HEK293 (cell line): ENCODE measurements at regions not wholly inside any gene's neighbourhood (a gene's known extent, or its start where the extent isn't known, plus 50 kb on each side); places are given as distances from the start of the nearest gene placed in this dataset.

ENCODE experiments used
- CTCF ChIA-PET: fragments of 350-600 bp; formaldehyde crosslinking; extraction: SDS; loops from one replicate; lab custom pipeline; 2021; ENCODE audit warnings: antibody characterized with exemption; lab: Yijun Ruan, JAX
- POLR2A ChIA-PET: fragments of 300-600 bp; formaldehyde crosslinking; extraction: SDS; loops from one replicate; lab custom pipeline; 2020; ENCODE audit warnings: antibody characterized with exemption, inconsistent platforms; lab: Yijun Ruan, JAX
- H3K27ac ChIP-seq: fragments of 200-500 bp; sonication (Bioruptor generic); 2 replicates; pipeline ENCODE4 v1.5.1; 2014; ENCODE audit warnings: low read depth, low read length, control low read depth, inconsistent platforms; ENCODE audit errors: extremely low read depth
- H3K36me3 ChIP-seq, 2 experiments: fragments of 200-500 bp in 1 of 2; sonication (Bioruptor generic) in 1 of 2; 1 replicate in 1 of 2; 2 replicates in 1 of 2; pipeline ENCODE4 v1.5.1; 2014 to 2017; ENCODE audit warnings: inconsistent platforms in 2 of 2, low read length in 2 of 2; ENCODE audit not compliant: control insufficient read depth in 2 of 2, insufficient read depth in 1 of 2
- H3K4me1 ChIP-seq: fragments of 200-500 bp; sonication (Bioruptor generic); 2 replicates; pipeline ENCODE4 v1.5.1; 2014; ENCODE audit warnings: mild to moderate bottlenecking, low read length, inconsistent platforms; ENCODE audit not compliant: control insufficient read depth, insufficient read depth
- H3K4me3 ChIP-seq: 2 replicates; pipeline ENCODE4 v1.5.1; 2011; ENCODE audit warnings: low read depth, mild to moderate bottlenecking, control low read depth, low read length, moderate library complexity
- H3K9me3 ChIP-seq: fragments of 200-500 bp; sonication (Bioruptor generic); 2 replicates; pipeline ENCODE4 v1.5.1; 2014; ENCODE audit warnings: low read depth, low read length, inconsistent platforms; ENCODE audit not compliant: control insufficient read depth, insufficient read depth
- GLI2 ChIP-seq: fragments of 450-650 bp; formaldehyde crosslinking; IDR thresholded peaks from 2 replicates; pipeline ENCODE4; 2017; ENCODE audit warnings: missing biosample characterization, missing genetic modification characterization, low read depth, borderline replicate concordance
- MEIS1 ChIP-seq: sonication (generic); formaldehyde crosslinking; IDR thresholded peaks from 2 replicates; pipeline ENCODE4 v1.8.1; 2022; ENCODE audit warnings: missing genetic modification reagents, mild to moderate bottlenecking, borderline replicate concordance
- PRDM10 ChIP-seq: fragments of 450-650 bp; formaldehyde crosslinking; IDR thresholded peaks from 2 replicates; pipeline ENCODE4 v1.5.1; 2016; ENCODE audit warnings: missing biosample characterization, missing genetic modification characterization
- SCRT2 ChIP-seq: fragments of 450-650 bp; formaldehyde crosslinking; IDR thresholded peaks from 2 replicates; pipeline ENCODE4 v1.5.1; 2016; ENCODE audit warnings: missing biosample characterization, missing genetic modification characterization
- SETDB1 ChIP-seq: IDR thresholded peaks from one replicate; pipeline ENCODE4 v1.6.1; 2017; ENCODE audit warnings: mild to moderate bottlenecking, low read length, moderate library complexity, mixed read lengths; ENCODE audit not compliant: insufficient read length
- SP3 ChIP-seq: fragments of 450-650 bp; formaldehyde crosslinking; IDR thresholded peaks from 2 replicates; pipeline ENCODE4 v1.5.1; 2016; ENCODE audit warnings: missing biosample characterization, missing genetic modification characterization
- TRIM28 ChIP-seq: IDR thresholded peaks from 2 replicates; pipeline ENCODE4 v1.6.1; 2011; ENCODE audit warnings: low read length, control low read depth, borderline replicate concordance
- ZBTB1 ChIP-seq: fragments of 450-650 bp; formaldehyde crosslinking; IDR thresholded peaks from 2 replicates; pipeline ENCODE4 v1.5.1; 2016; ENCODE audit warnings: missing biosample characterization, missing genetic modification characterization
- ZBTB17 ChIP-seq: fragments of 450-650 bp; formaldehyde crosslinking; IDR thresholded peaks from 2 replicates; pipeline ENCODE4 v1.5.1; 2016; ENCODE audit warnings: missing biosample characterization, missing genetic modification characterization
- ZBTB26 ChIP-seq: fragments of 450-650 bp; formaldehyde crosslinking; optimal IDR thresholded peaks from 2 replicates; pipeline ENCODE3; 2016; ENCODE audit warnings: missing biosample characterization, mild to moderate bottlenecking, missing genetic modification characterization
- ZFHX2 ChIP-seq: fragments of 450-650 bp; formaldehyde crosslinking; conservative IDR thresholded peaks from 2 replicates; pipeline ENCODE4 v1.5.1; 2016; ENCODE audit warnings: missing biosample characterization, missing genetic modification characterization
- ZNF138 ChIP-seq: fragments of 450-650 bp; formaldehyde crosslinking; IDR thresholded peaks from 2 replicates; pipeline ENCODE4 v1.5.1; 2016; ENCODE audit warnings: missing biosample characterization, missing genetic modification characterization, borderline replicate concordance
- ZNF140 ChIP-seq: fragments of 450-650 bp; formaldehyde crosslinking; IDR thresholded peaks from 2 replicates; pipeline ENCODE4 v1.5.1; 2016; ENCODE audit warnings: missing biosample characterization, missing genetic modification characterization
- ZNF202 ChIP-seq: fragments of 450-650 bp; formaldehyde crosslinking; IDR thresholded peaks from 2 replicates; pipeline ENCODE4 v1.5.1; 2016; ENCODE audit warnings: missing biosample characterization, missing genetic modification characterization, borderline replicate concordance
- ZNF324 ChIP-seq: fragments of 450-650 bp; formaldehyde crosslinking; IDR thresholded peaks from 2 replicates; pipeline ENCODE4 v1.5.1; 2016; ENCODE audit warnings: missing biosample characterization, missing genetic modification characterization
- ZNF394 ChIP-seq: fragments of 450-650 bp; formaldehyde crosslinking; IDR thresholded peaks from 2 replicates; pipeline ENCODE4 v1.5.1; 2016; ENCODE audit warnings: missing biosample characterization, missing genetic modification characterization, mild to moderate bottlenecking, moderate library complexity, borderline replicate concordance
- ZNF510 ChIP-seq: fragments of 450-650 bp; formaldehyde crosslinking; IDR thresholded peaks from 2 replicates; pipeline ENCODE4 v1.5.1; 2018; ENCODE audit warnings: mild to moderate bottlenecking, missing genetic modification characterization, missing biosample characterization; ENCODE audit not compliant: insufficient replicate concordance
- ZNF521 ChIP-seq: fragments of 450-650 bp; formaldehyde crosslinking; IDR thresholded peaks from 2 replicates; pipeline ENCODE4 v1.5.1; 2017; ENCODE audit warnings: missing biosample characterization, mild to moderate bottlenecking, missing genetic modification characterization
- ZNF623 ChIP-seq: fragments of 450-650 bp; formaldehyde crosslinking; IDR thresholded peaks from 2 replicates; pipeline ENCODE4 v1.5.1; 2016; ENCODE audit warnings: missing biosample characterization, missing genetic modification characterization
- ZNF626 ChIP-seq: fragments of 450-650 bp; sonication (Bioruptor Pico); formaldehyde crosslinking; IDR thresholded peaks from 2 replicates; pipeline ENCODE4 v1.5.1; 2018; ENCODE audit warnings: missing biosample characterization, missing genetic modification characterization, inconsistent platforms
- ZNF747 ChIP-seq: fragments of 450-650 bp; formaldehyde crosslinking; IDR thresholded peaks from 2 replicates; pipeline ENCODE4 v1.5.1; 2016; ENCODE audit warnings: missing biosample characterization, missing genetic modification characterization
- ZSCAN23 ChIP-seq: fragments of 450-650 bp; formaldehyde crosslinking; IDR thresholded peaks from 2 replicates; pipeline ENCODE4 v1.5.1; 2016; ENCODE audit warnings: missing biosample characterization, missing genetic modification characterization
- TF ChIP-seq, protein P1 (sequence below): fragments of 450-650 bp; IDR thresholded peaks from 2 replicates; pipeline ENCODE4 v1.5.1; 2018; ENCODE audit warnings: missing biosample characterization, mild to moderate bottlenecking, missing genetic modification characterization
- TF ChIP-seq, protein P2 (sequence below): fragments of 450-650 bp; formaldehyde crosslinking; IDR thresholded peaks from 2 replicates; pipeline ENCODE4 v1.5.1; 2016; ENCODE audit warnings: missing biosample characterization, missing genetic modification characterization

DNA sequence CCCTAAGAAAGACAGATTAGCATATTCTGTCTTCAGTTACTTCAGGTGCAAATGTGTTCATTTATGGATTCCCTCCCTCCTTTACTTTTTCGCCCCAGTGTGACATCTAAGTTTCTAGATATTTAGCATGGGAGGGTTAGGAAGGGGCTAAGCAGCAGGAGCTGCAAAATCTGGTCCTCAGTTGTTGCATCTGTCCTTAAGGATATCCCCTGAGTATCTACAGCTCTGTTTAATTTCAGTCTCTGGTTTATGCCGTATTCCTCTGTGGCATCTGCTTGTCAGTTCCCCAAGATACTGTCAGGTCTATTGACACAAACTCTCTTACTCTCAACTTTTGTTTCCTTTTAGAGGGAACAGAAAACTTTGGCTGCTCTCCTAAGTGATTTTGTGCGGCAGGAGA lies 754.6 kb upstream of the MAP3K7 start:
- Histone ChIP-seq H3K4me1 (no peaks in the 10 kb centered on the region), H3K27ac (no peak overlapping the region), H3K9me3 (no peaks in the 10 kb centered on the region), H3K36me3 (no peaks in the 10 kb centered on the region), H3K4me3 (no peak overlapping the region)
- CTCF ChIA-PET, result interaction anchor here (1.1 kb wide), 1 partner anchor 12 kb away, joined by 4 read pairs; no protein-coding TSS in a partner anchor
- TF ChIP-seq ZNF521 (tag by site-specific recombination), result no peak
- no peak for TF ChIP-seq ZNF623 (tag by site-specific recombination)
- TF ChIP-seq, protein P1, sequence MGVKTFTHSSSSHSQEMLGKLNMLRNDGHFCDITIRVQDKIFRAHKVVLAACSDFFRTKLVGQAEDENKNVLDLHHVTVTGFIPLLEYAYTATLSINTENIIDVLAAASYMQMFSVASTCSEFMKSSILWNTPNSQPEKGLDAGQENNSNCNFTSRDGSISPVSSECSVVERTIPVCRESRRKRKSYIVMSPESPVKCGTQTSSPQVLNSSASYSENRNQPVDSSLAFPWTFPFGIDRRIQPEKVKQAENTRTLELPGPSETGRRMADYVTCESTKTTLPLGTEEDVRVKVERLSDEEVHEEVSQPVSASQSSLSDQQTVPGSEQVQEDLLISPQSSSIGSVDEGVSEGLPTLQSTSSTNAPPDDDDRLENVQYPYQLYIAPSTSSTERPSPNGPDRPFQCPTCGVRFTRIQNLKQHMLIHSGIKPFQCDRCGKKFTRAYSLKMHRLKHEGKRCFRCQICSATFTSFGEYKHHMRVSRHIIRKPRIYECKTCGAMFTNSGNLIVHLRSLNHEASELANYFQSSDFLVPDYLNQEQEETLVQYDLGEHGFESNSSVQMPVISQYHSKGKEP, result no peak
- TF ChIP-seq ZNF747 (tag by site-specific recombination), result no peak
- no peak for TF ChIP-seq SP3
- TF ChIP-seq GLI2 (tag by site-specific recombination), result no peak
- TF ChIP-seq, protein P2, sequence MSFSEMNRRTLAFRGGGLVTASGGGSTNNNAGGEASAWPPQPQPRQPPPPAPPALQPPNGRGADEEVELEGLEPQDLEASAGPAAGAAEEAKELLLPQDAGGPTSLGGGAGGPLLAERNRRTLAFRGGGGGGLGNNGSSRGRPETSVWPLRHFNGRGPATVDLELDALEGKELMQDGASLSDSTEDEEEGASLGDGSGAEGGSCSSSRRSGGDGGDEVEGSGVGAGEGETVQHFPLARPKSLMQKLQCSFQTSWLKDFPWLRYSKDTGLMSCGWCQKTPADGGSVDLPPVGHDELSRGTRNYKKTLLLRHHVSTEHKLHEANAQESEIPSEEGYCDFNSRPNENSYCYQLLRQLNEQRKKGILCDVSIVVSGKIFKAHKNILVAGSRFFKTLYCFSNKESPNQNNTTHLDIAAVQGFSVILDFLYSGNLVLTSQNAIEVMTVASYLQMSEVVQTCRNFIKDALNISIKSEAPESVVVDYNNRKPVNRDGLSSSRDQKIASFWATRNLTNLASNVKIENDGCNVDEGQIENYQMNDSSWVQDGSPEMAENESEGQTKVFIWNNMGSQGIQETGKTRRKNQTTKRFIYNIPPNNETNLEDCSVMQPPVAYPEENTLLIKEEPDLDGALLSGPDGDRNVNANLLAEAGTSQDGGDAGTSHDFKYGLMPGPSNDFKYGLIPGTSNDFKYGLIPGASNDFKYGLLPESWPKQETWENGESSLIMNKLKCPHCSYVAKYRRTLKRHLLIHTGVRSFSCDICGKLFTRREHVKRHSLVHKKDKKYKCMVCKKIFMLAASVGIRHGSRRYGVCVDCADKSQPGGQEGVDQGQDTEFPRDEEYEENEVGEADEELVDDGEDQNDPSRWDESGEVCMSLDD (tag by site-specific recombination), result no peak
- TF ChIP-seq ZNF510 (tag by site-specific recombination), result no peak
- POLR2A ChIA-PET, result no interaction called here

DNA sequence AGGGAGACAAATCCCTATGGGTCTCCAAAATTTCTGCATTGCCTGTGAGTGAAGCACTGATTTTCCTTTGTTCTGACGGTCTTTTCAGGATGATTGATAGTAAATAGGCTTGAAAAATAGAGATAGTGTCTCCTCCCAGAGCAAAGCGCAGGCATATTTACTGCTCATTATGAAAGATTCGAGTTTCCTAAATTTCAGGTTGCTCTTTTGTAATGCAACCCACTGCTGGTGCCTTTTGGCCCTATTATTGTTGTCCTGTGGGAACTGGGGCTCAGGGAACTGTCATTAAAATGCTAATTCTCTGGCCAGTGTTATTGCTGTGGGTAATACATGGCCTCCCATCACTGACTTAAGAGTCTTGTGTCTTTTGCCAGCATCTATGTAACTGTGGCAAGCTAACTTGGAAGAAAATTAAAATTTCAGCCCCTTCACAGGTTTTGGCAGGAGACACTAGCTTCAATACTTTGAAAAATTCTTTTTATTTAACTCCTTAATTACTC lies 754.1 kb upstream of the MAP3K7 start:
- H3K4me3 ChIP-seq, result no peak overlapping the region
- H3K4me1 ChIP-seq, result no peaks in the 10 kb centered on the region
- no peaks in the 10 kb centered on the region for H3K9me3 ChIP-seq
- no peak overlapping the region for H3K27ac ChIP-seq
- H3K36me3 ChIP-seq, result no peaks in the 10 kb centered on the region
- POLR2A ChIA-PET, result no interaction called here
- TF ChIP-seq PRDM10 (no peak), ZBTB1 (tag by site-specific recombination) (no peak), ZFHX2 (no peak), ZBTB17 (tag by site-specific recombination) (no peak), SCRT2 (tag by site-specific recombination) (no peak), SETDB1 (no peak), ZNF626 (tag by site-specific recombination) (no peak), MEIS1 (no peak), ZNF324 (tag by site-specific recombination) (no peak), ZNF202 (tag by site-specific recombination) (no peak), ZBTB26 (tag by site-specific recombination) (no peak), ZNF394 (tag by site-specific recombination) (no peak), ZSCAN23 (tag by site-specific recombination) (no peak), ZNF140 (tag by site-specific recombination) (no peak), ZNF138 (no peak), TRIM28 (no peak)
- TF ChIP-seq, all 188 proteins: peak for 0
- CTCF ChIA-PET, result no interaction called here
